Prostate gland (tissue), 2 donors: ENCODE measurements at regions not wholly inside any gene's neighbourhood (a gene's known extent, or its start where the extent isn't known, plus 50 kb on each side); places are given as distances from the start of the nearest gene placed in this dataset.

Source experiments
- DNase-seq: peaks from one replicate; pipeline ENCODE4 v3.0.0-alpha.2; 2019; ENCODE audit warnings: low spot score
- H3K27ac ChIP-seq, 2 donors: fragments of 200-600 bp; sonication (generic); 2 replicates each; pipeline ENCODE4 v1.5.1; 2017 to 2019
- H3K27me3 ChIP-seq: fragments of 200-600 bp; sonication (generic); replicated peaks from 2 replicates; pipeline ENCODE4 v1.5.1; 2019; ENCODE audit not compliant: insufficient read depth
- H3K36me3 ChIP-seq, 2 donors: fragments of 200-600 bp; sonication (generic); 1 replicate in 1 of 2; 2 replicates in 1 of 2; pipeline versions ENCODE4 v1.5.1 to v1.8.1; 2017 to 2019
- H3K4me1 ChIP-seq: fragments of 200-600 bp; sonication (generic); replicated peaks from 2 replicates; pipeline ENCODE4 v1.5.1; 2019
- H3K4me3 ChIP-seq, 2 donors: fragments of 200-600 bp; sonication (generic); 2 replicates each; pipeline ENCODE4 v1.5.1; 2017 to 2019
- H3K9me3 ChIP-seq: fragments of 200-600 bp; sonication (generic); 2 replicates; pipeline ENCODE4 v1.5.1; 2017
- CTCF ChIP-seq, 4 experiments: fragments of 200-600 bp in 2 of 4; fragments of 450-650 bp in 2 of 4; sonication (generic) in 2 of 4; IDR thresholded peaks; 1 replicate in 3 of 4; 2 replicates in 1 of 4; pipeline ENCODE4 v1.5.1; 2016 to 2019; ENCODE audit warnings: antibody characterized with exemption in 4 of 4, mild to moderate bottlenecking in 2 of 4, moderate library complexity in 2 of 4
- POLR2A ChIP-seq: fragments of 450-650 bp; IDR thresholded peaks from one replicate; pipeline ENCODE4 v1.6.1; 2016; ENCODE audit warnings: antibody characterized with exemption, mild to moderate bottlenecking
- POLR2AphosphoS5 ChIP-seq: sonication (generic); formaldehyde crosslinking; IDR thresholded peaks from one replicate; pipeline ENCODE4 v1.6.1; 2017; ENCODE audit warnings: antibody characterized with exemption
- WGBS: methylation state at CpG from one replicate; pipeline ENCODE4 v1.1.5; 2018; 5-methylcytosine and 5-hydroxymethylcytosine counted together
- intact Hi-C: fragments of 100-400 bp; cut with DNase I; formaldehyde crosslinking; loops from one replicate; pipeline ENCODE4 v1.14.2; 2022

GRCh38 chr9:118446943-118447639, 742.9 kb downstream of the TLR4 start:
- Histone ChIP-seq H3K9me3 (no peaks in the 10 kb centered on the region), H3K27me3 (no peaks in the 10 kb centered on the region), H3K27ac (no peak overlapping the region), H3K36me3 (no peaks in the 10 kb centered on the region), H3K4me1 (no peaks in the 10 kb centered on the region), H3K4me3 (no peak overlapping the region)
- 50% methylated on average over 9 of the region's 9 CpGs for WGBS
- TF ChIP-seq CTCF (IDR thresholded peaks at IDR 0.05) (no peak), POLR2AphosphoS5 (no peak), POLR2A (no peak)
- DNase-seq = no peak
- intact Hi-C loops = no loop called here

- Histone ChIP-seq H3K27ac (no peak overlapping the region), H3K27me3 (no peaks in the 10 kb centered on the region), H3K9me3 (no peaks in the 10 kb centered on the region), H3K4me3 (no peak overlapping the region), H3K4me1 (no peaks in the 10 kb centered on the region), H3K36me3 (no peaks in the 10 kb centered on the region)
- TF ChIP-seq POLR2A (no peak), CTCF (IDR thresholded peaks at IDR 0.05) (no peak), POLR2AphosphoS5 (no peak)
- DNase-seq = no peak
- WGBS = 73% methylated on average over 2 of the region's 2 CpGs
- intact Hi-C loops = no loop called here
These were observed 745.4 kb downstream of the TLR4 start for GRCh38 chr9:118449554-118449953.

GRCh38 chr9:118455259-118455658, 751.1 kb downstream of the TLR4 start:
- TF ChIP-seq CTCF (IDR thresholded peaks at IDR 0.05) (no peak), POLR2A (no peak), POLR2AphosphoS5 (no peak)
- intact Hi-C loops = no loop called here
- no peaks in the 10 kb centered on the region for H3K4me1 ChIP-seq
- DNase-seq = no peak
- H3K36me3 ChIP-seq = no peaks in the 10 kb centered on the region
- H3K27ac ChIP-seq = no peak overlapping the region
- no peaks in the 10 kb centered on the region for H3K27me3 ChIP-seq
- no peak overlapping the region for H3K4me3 ChIP-seq
- WGBS = 86% methylated on average over 2 of the region's 2 CpGs
- no peaks in the 10 kb centered on the region for H3K9me3 ChIP-seq

- 67% methylated on average over 2 of the region's 2 CpGs for WGBS
- Histone ChIP-seq H3K4me1 (no peaks in the 10 kb centered on the region), H3K9me3 (no peaks in the 10 kb centered on the region), H3K4me3 (no peak overlapping the region), H3K27me3 (no peaks in the 10 kb centered on the region), H3K36me3 (no peaks in the 10 kb centered on the region), H3K27ac (no peak overlapping the region)
- TF ChIP-seq POLR2A = no peak
- TF ChIP-seq POLR2AphosphoS5 = no peak
- TF ChIP-seq CTCF (IDR thresholded peaks at IDR 0.05) = no peak
- intact Hi-C loops = no loop called here
- no peak for DNase-seq
These were observed 751.6 kb downstream of the TLR4 start for GRCh38 chr9:118455788-118456187.
